K562 (cell line): ENCODE measurements at regions not wholly inside any gene's neighbourhood (a gene's known extent, or its start where the extent isn't known, plus 50 kb on each side); places are given as distances from the start of the nearest gene placed in this dataset.

Source experiments
- ATAC-seq: fragments of 200-7000 bp; cut with Tn5 transposase; 3 replicates; pipeline ENCODE4 v1.9.1; 2020; ENCODE audit warnings: moderate library complexity
- BruUV-seq: library from RNA; stranded (reverse); fragments of 400-500 nt; replicated peaks from 2 replicates; lab custom pipeline; 2021; lab: Mats Ljungman, UMichigan
- CTCF ChIA-PET: fragments of 300-600 bp; formaldehyde crosslinking; extraction: SDS; loops from one replicate; lab custom pipeline; 2021; ENCODE audit warnings: low intra/inter-chr PET ratio; lab: Yijun Ruan, JAX
- POLR2A ChIA-PET: fragments of 300-600, 350-650 bp; sonication (Branson Sonifier 250); formaldehyde crosslinking; extraction: SDS; loops from one replicate; lab custom pipeline; 2021; ENCODE audit warnings: antibody characterized with exemption, inconsistent platforms; lab: Yijun Ruan, JAX
- DNase-seq, 4 experiments: peaks; one replicate each; pipeline versions ENCODE4 v3.0.0 to v3.0.0-alpha.2; 2011 to 2018; ENCODE audit warnings: low spot score in 3 of 4, mixed read lengths in 3 of 4; ENCODE audit errors: extremely low read depth in 1 of 4
- FAIRE-seq: peaks from 2 replicates; lab custom pipeline; 2011; peaks lifted over from hg19 to GRCh38; lab: Jason Lieb, UNC
- H2AFZ ChIP-seq: 2 replicates; pipeline ENCODE4 v1.6.0; 2011; ENCODE audit warnings: low read depth, low read length, control low read depth, inconsistent platforms
- H3K27ac ChIP-seq: fragments of 200-600 bp; 3 replicates; pipeline ENCODE4 v1.8.0; 2011; ENCODE audit warnings: low read depth, mild to moderate bottlenecking, control low read depth, inconsistent platforms, low read length, moderate library complexity, mixed read lengths; ENCODE audit errors: extremely low read depth
- H3K27me3 ChIP-seq, 2 experiments: fragments of 300-600 bp in 1 of 2; 2 replicates in 1 of 2; 3 replicates in 1 of 2; pipeline versions ENCODE4 v1.6.0 to v1.8.0; 2011; ENCODE audit warnings: inconsistent platforms in 2 of 2, low read length in 2 of 2, mild to moderate bottlenecking in 1 of 2, mixed read lengths in 1 of 2, moderate library complexity in 1 of 2; ENCODE audit not compliant: control insufficient read depth in 2 of 2, insufficient read depth in 2 of 2
- H3K36me3 ChIP-seq: fragments of 300-600 bp; 3 replicates; pipeline ENCODE4 v1.8.0; 2011; ENCODE audit warnings: mild to moderate bottlenecking, low read length, inconsistent platforms; ENCODE audit not compliant: control insufficient read depth, insufficient read depth
- H3K4me1 ChIP-seq, 2 experiments: fragments of 200-600 bp in 1 of 2; replicated peaks in 1 of 2; 2 replicates in 1 of 2; 3 replicates in 1 of 2; pipeline versions ENCODE4 v1.5.1 to v1.8.0; 2011; ENCODE audit warnings: inconsistent platforms in 2 of 2, low read length in 2 of 2, mild to moderate bottlenecking in 1 of 2, mixed read lengths in 1 of 2, moderate library complexity in 1 of 2; ENCODE audit not compliant: control insufficient read depth in 2 of 2, insufficient read depth in 2 of 2
- H3K4me2 ChIP-seq: 2 replicates; pipeline ENCODE4 v1.6.1; 2011; ENCODE audit warnings: low read length, control low read depth, inconsistent platforms, mixed read lengths; ENCODE audit not compliant: insufficient read depth
- H3K4me3 ChIP-seq: fragments of 200-600 bp; sonication (generic), shearing (Covaris generic); 2 replicates; pipeline ENCODE4 v1.5.1; 2016; ENCODE audit warnings: control low read depth, inconsistent platforms
- H3K79me2 ChIP-seq: fragments of 200-600 bp; 3 replicates; pipeline ENCODE4 v1.8.0; 2011; ENCODE audit warnings: low read length, inconsistent platforms; ENCODE audit not compliant: control insufficient read depth, insufficient read depth
- H3K9ac ChIP-seq, 2 experiments: 2 replicates each; pipeline versions ENCODE4 v1.6.0 to v1.6.1; 2011; ENCODE audit warnings: low read depth in 2 of 2, low read length in 2 of 2, control low read depth in 1 of 2, inconsistent platforms in 1 of 2, mild to moderate bottlenecking in 1 of 2, mixed read lengths in 1 of 2; ENCODE audit not compliant: insufficient read depth in 1 of 2
- H3K9me1 ChIP-seq: one replicate; pipeline ENCODE4 v1.6.0; 2011; ENCODE audit warnings: inconsistent platforms, mild to moderate bottlenecking, low read length, moderate library complexity; ENCODE audit not compliant: control insufficient read depth, insufficient read depth
- H3K9me3 ChIP-seq: replicated peaks from 2 replicates; pipeline ENCODE4 v1.5.1; 2011; ENCODE audit warnings: low read depth, low read length, inconsistent platforms; ENCODE audit not compliant: control insufficient read depth, insufficient read depth
- H4K20me1 ChIP-seq: replicated peaks from 2 replicates; pipeline ENCODE4 v1.6.1; 2011; ENCODE audit warnings: low read length, inconsistent platforms, mixed read lengths; ENCODE audit not compliant: control insufficient read depth, insufficient read depth
- CLOCK ChIP-seq: fragments of 250-450 bp; sonication (Bioruptor Pico); IDR thresholded peaks from 2 replicates; pipeline ENCODE4 v1.4.0; 2020; ENCODE audit warnings: mild to moderate bottlenecking, moderate library complexity, borderline replicate concordance
- CXXC5 ChIP-seq: fragments of 250-450 bp; sonication (Bioruptor Pico); IDR thresholded peaks from 2 replicates; pipeline ENCODE4 v1.8.0; 2022; ENCODE audit warnings: inconsistent platforms, mild to moderate bottlenecking, moderate library complexity
- POLR3G ChIP-seq: IDR thresholded peaks from 2 replicates; pipeline ENCODE4 v1.6.1; 2011; ENCODE audit not compliant: insufficient read length, insufficient replicate concordance; ENCODE audit errors: extremely low read depth
- RHOXF2B ChIP-seq: fragments of 250-450 bp; sonication (Bioruptor Pico); conservative IDR thresholded peaks from 2 replicates; pipeline ENCODE4 v1.5.1; 2021
- SMAD4 ChIP-seq: fragments of 250-450 bp; sonication (Bioruptor Pico); conservative IDR thresholded peaks from 2 replicates; pipeline ENCODE4 v1.8.0; 2021; ENCODE audit warnings: inconsistent platforms, mild to moderate bottlenecking, moderate library complexity
- SNIP1 ChIP-seq: fragments of 450-650 bp; IDR thresholded peaks from 2 replicates; pipeline ENCODE4 v1.7.1; 2017; ENCODE audit warnings: low read depth, mild to moderate bottlenecking
- SOX6 ChIP-seq: fragments of 450-650 bp; IDR thresholded peaks from 2 replicates; pipeline ENCODE4 v1.6.1; 2014; ENCODE audit warnings: mild to moderate bottlenecking
- SREBF2 ChIP-seq: sonication (generic); formaldehyde crosslinking; IDR thresholded peaks from 2 replicates; pipeline ENCODE4 v1.4.0; 2020; ENCODE audit warnings: mild to moderate bottlenecking, missing genetic modification reagents
- SRSF1 ChIP-seq: fragments of 200-400 bp; formaldehyde crosslinking; IDR thresholded peaks from 2 replicates; pipeline ENCODE4 v1.6.1; 2017; ENCODE audit warnings: mild to moderate bottlenecking, low read depth, low read length, moderate library complexity
- TEAD2 ChIP-seq: fragments of 450-650 bp; IDR thresholded peaks from 2 replicates; pipeline ENCODE4 v1.6.1; 2016; ENCODE audit warnings: missing genetic modification characterization, control low read depth, missing compliant biosample characterization
- THAP7 ChIP-seq: fragments of 250-450 bp; sonication (Bioruptor Pico); IDR thresholded peaks from 2 replicates; pipeline ENCODE4 v1.5.0; 2021
- THRAP3 ChIP-seq: fragments of 450-650 bp; IDR thresholded peaks from 2 replicates; pipeline ENCODE4 v1.6.1; 2016; ENCODE audit warnings: mild to moderate bottlenecking, inconsistent platforms, borderline replicate concordance
- ZNF184 ChIP-seq: sonication (generic); formaldehyde crosslinking; IDR thresholded peaks from 2 replicates; pipeline ENCODE4 v1.5.0; 2020; ENCODE audit warnings: missing genetic modification reagents
- ZNF212 ChIP-seq: fragments of 450-650 bp; formaldehyde crosslinking; IDR thresholded peaks from 2 replicates; pipeline ENCODE4 v1.4.0; 2020; ENCODE audit warnings: mild to moderate bottlenecking
- ZNF75A ChIP-seq: fragments of 450-650 bp; formaldehyde crosslinking; IDR thresholded peaks from 2 replicates; pipeline ENCODE4 v1.4.0; 2020; ENCODE audit warnings: mild to moderate bottlenecking
- ZSCAN29 ChIP-seq: fragments of 450-650 bp; IDR thresholded peaks from 2 replicates; pipeline ENCODE4 v1.6.1; 2017
- in situ Hi-C: fragments of 300-500 bp; cut with MboI; formaldehyde crosslinking; loops from 4 replicates; pipeline ENCODE4 v1.15.0; 2018; ENCODE audit warnings: inconsistent platforms, mixed read lengths
- intact Hi-C: fragments of 100-400 bp; cut with micrococcal nuclease; formaldehyde crosslinking; loops from 2 replicates; pipeline ENCODE4 v1.14.2; 2022

- Histone ChIP-seq H3K36me3 (no peaks in the 10 kb centered on the region), H3K9ac (no peak overlapping the region), H2AFZ (no peak overlapping the region), H3K79me2 (no peaks in the 10 kb centered on the region), H3K4me3 (no peak overlapping the region), H4K20me1 (no peaks in the 10 kb centered on the region), H3K4me2 (no peak overlapping the region), H3K9me3 (no peaks in the 10 kb centered on the region; the same call in 1 of the 2 replicates), H3K4me1 (no peaks in the 10 kb centered on the region), H3K27me3 (no peaks in the 10 kb centered on the region), H3K9me1 (no peaks in the 10 kb centered on the region), H3K27ac (no peak overlapping the region)
- intact Hi-C loops = no loop called here
- no peak for FAIRE-seq
- CTCF ChIA-PET = no interaction called here
- no TSS peak for BruUV-seq
- POLR2A ChIA-PET = no interaction called here
- in situ Hi-C loops = no loop called here
- TF ChIP-seq TEAD2 (tag) (no peak), ZNF212 (CRISPR knock-in tag) (no peak), POLR3G (no peak), CXXC5 (CRISPR knock-in tag) (no peak), SMAD4 (no peak), SRSF1 (no peak), THAP7 (no peak), ZSCAN29 (no peak), SNIP1 (no peak), ZNF184 (no peak), CLOCK (CRISPR knock-in tag) (no peak), SREBF2 (CRISPR knock-in tag) (no peak), RHOXF2B (CRISPR knock-in tag) (no peak), ZNF75A (CRISPR knock-in tag) (no peak), SOX6 (no peak), THRAP3 (no peak)
- DNase-seq = no peak
- no peak for ATAC-seq
These were observed 552.0 kb upstream of the CLINT1 start for GRCh38 chr5:158410976-158411375.
